CD14-positive monocyte (primary cell): ENCODE measurements at regions not wholly inside any gene's neighbourhood (a gene's known extent, or its start where the extent isn't known, plus 50 kb on each side); places are given as distances from the start of the nearest gene placed in this dataset.

Source experiments
- DNase-seq, 3 donors: peaks; one replicate each; pipeline ENCODE4 v3.0.0-alpha.2; 2011 to 2022
- H2AFZ ChIP-seq: 2 replicates; pipeline ENCODE4 v1.6.0; 2012; ENCODE audit warnings: mild to moderate bottlenecking, low read depth, low read length, inconsistent platforms; ENCODE audit not compliant: insufficient read depth, poor library complexity, severe bottlenecking
- H3K27ac ChIP-seq, 2 donors: 1 replicate in 1 of 2; 2 replicates in 1 of 2; pipeline ENCODE4 v1.5.1; 2012 to 2013; ENCODE audit warnings: low read length in 2 of 2, control low read depth in 1 of 2, inconsistent platforms in 1 of 2, low read depth in 1 of 2, mild to moderate bottlenecking in 1 of 2
- H3K27me3 ChIP-seq, 2 donors: one replicate each; pipeline versions ENCODE4 v1.6.0 to v1.6.1; 2011 to 2013; ENCODE audit warnings: low read length in 2 of 2; ENCODE audit not compliant: control insufficient read depth in 2 of 2, insufficient read depth in 2 of 2
- H3K36me3 ChIP-seq, 2 donors: replicated peaks in 1 of 2; 1 replicate in 1 of 2; 2 replicates in 1 of 2; pipeline versions ENCODE4 v1.5.1 to v1.6.1; 2012 to 2013; ENCODE audit warnings: low read length in 2 of 2, control low read depth in 1 of 2, inconsistent platforms in 1 of 2, mild to moderate bottlenecking in 1 of 2; ENCODE audit not compliant: insufficient read depth in 2 of 2, control insufficient read depth in 1 of 2
- H3K4me1 ChIP-seq, 2 donors: 1 replicate in 1 of 2; 2 replicates in 1 of 2; pipeline versions ENCODE4 v1.5.1 to v1.6.1; 2012 to 2013; ENCODE audit warnings: low read length in 2 of 2, control low read depth in 1 of 2, inconsistent platforms in 1 of 2, mild to moderate bottlenecking in 1 of 2, moderate library complexity in 1 of 2; ENCODE audit not compliant: insufficient read depth in 2 of 2, control insufficient read depth in 1 of 2
- H3K4me2 ChIP-seq: replicated peaks from 2 replicates; pipeline ENCODE3; 2012; ENCODE audit warnings: low read length, moderate library complexity, mild to moderate bottlenecking; ENCODE audit not compliant: poor library complexity, severe bottlenecking; ENCODE audit errors: extremely low read depth
- H3K4me3 ChIP-seq, 3 experiments: fragments of 200-600 bp in 1 of 3; sonication (generic) in 1 of 3; replicated peaks in 1 of 3; 1 replicate in 2 of 3; 2 replicates in 1 of 3; pipeline ENCODE4 v1.5.1; 2011 to 2013; ENCODE audit warnings: low read length in 3 of 3, mild to moderate bottlenecking in 3 of 3, control low read depth in 2 of 3, low read depth in 2 of 3, inconsistent platforms in 1 of 3, moderate library complexity in 1 of 3
- H3K79me2 ChIP-seq: 2 replicates; pipeline ENCODE4 v1.6.0; 2012; ENCODE audit warnings: mild to moderate bottlenecking, control low read depth, inconsistent platforms, low read length, moderate library complexity; ENCODE audit not compliant: insufficient read depth
- H3K9ac ChIP-seq: 2 replicates; pipeline ENCODE4 v1.6.0; 2017; ENCODE audit warnings: low read length, mild to moderate bottlenecking; ENCODE audit not compliant: insufficient read depth, poor library complexity, severe bottlenecking
- H3K9me3 ChIP-seq, 2 donors: replicated peaks in 1 of 2; 1 replicate in 1 of 2; 2 replicates in 1 of 2; pipeline versions ENCODE4 v1.5.1 to v1.6.1; 2012 to 2013; ENCODE audit warnings: low read length in 2 of 2, control low read depth in 1 of 2; ENCODE audit not compliant: control insufficient read depth in 1 of 2, insufficient read depth in 1 of 2
- H4K20me1 ChIP-seq: 2 replicates; pipeline ENCODE4 v1.6.0; 2012; ENCODE audit warnings: mild to moderate bottlenecking, low read length, control low read depth, moderate library complexity; ENCODE audit not compliant: insufficient read depth
- H3K27ac Mint-ChIP-seq, 7 donors: one replicate each; pipeline ENCODE4 v1.8.0; 2020; ENCODE audit warnings: mild to moderate bottlenecking in 7 of 7, mixed read lengths in 7 of 7, moderate library complexity in 6 of 7, inconsistent platforms in 2 of 7
- H3K27me3 Mint-ChIP-seq, 3 donors: one replicate each; pipeline ENCODE4 v1.8.0; 2021 to 2022; ENCODE audit warnings: low read depth in 3 of 3, mild to moderate bottlenecking in 3 of 3, mixed read lengths in 3 of 3, moderate library complexity in 3 of 3, inconsistent platforms in 1 of 3
- H3K36me3 Mint-ChIP-seq, 2 donors: one replicate each; pipeline ENCODE4 v1.8.0; 2020; ENCODE audit warnings: mixed read lengths in 2 of 2, inconsistent platforms in 1 of 2, mild to moderate bottlenecking in 1 of 2
- H3K4me1 Mint-ChIP-seq: one replicate; pipeline ENCODE4 v1.8.0; 2020; ENCODE audit warnings: mild to moderate bottlenecking, mixed read lengths
- H3K4me3 Mint-ChIP-seq, 2 donors: one replicate each; pipeline ENCODE4 v1.8.0; 2020; ENCODE audit warnings: mild to moderate bottlenecking in 2 of 2, mixed read lengths in 2 of 2, moderate library complexity in 1 of 2
- H3K9me3 Mint-ChIP-seq, 7 donors: one replicate each; pipeline ENCODE4 v1.8.0; 2020 to 2022; ENCODE audit warnings: mixed read lengths in 7 of 7, mild to moderate bottlenecking in 6 of 7, moderate library complexity in 6 of 7, inconsistent platforms in 2 of 7
- whole genome bisulfite sequencing: methylation state at CpG from one replicate; pipeline ENCODE4 v1.1.5; 2013; ENCODE audit warnings: missing lambda C conversion rate; ENCODE audit not compliant: insufficient coverage; 5-methylcytosine and 5-hydroxymethylcytosine counted together
- intact Hi-C, 2 donors: fragments of 100-400 bp; cut with micrococcal nuclease; formaldehyde crosslinking; loops; one replicate each; pipeline versions ENCODE4 v1.15.0 to v1.15.1; 2023
- TF ChIP-seq, protein P1 (sequence below): fragments of 200-600 bp; IDR thresholded peaks from one replicate; pipeline ENCODE4 v1.8.0; 2022; ENCODE audit warnings: antibody characterized with exemption, mild to moderate bottlenecking

DNA sequence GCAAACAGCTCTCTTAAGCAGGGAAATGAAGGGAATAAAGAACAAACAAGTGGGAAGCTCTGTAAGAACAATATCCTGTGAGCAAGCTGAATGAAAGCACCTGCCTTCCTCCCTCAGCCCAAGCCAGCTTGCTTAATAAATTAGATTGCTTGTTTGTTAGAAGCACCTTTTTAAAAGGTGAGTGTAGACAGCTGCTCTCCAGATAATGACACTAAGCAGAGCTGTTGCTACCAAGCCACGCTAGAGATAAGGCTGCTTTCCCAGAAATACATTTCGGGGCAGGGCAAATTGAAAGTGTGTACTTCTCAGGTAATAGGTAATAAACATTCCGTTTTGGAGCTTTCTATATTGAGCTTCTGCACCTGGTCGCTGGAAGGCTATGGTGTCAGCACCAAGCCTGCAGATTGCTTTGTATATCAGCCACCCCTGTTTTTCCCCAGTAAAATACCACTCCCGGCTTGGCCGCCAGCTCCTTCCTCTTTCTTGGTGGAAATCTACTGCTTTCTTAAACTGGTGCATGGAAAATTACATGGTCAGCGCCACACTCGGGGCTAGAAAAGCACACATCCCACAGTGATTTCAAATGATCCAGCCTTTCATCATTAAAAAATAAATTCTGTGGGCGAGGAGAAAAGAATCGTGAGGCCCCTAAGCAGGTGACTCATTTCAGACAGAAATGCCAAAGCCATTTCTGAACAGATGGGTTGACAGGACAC lies 151.3 kb downstream of the ETS2 start:
- Histone ChIP-seq H3K9me3 (no peaks in the 10 kb centered on the region), H4K20me1 (no peaks in the 10 kb centered on the region), H2AFZ (peak overlapping the region; percentile 15), H3K27ac (no peak overlapping the region), H3K27me3 (no peaks in the 10 kb centered on the region), H3K4me3 (no peak overlapping the region), H3K79me2 (no peaks in the 10 kb centered on the region), H3K9ac (no peak overlapping the region), H3K4me1 (peaks cover 14 to 24% of the 10 kb centered on the region in 2 donors), H3K36me3 (no peaks in the 10 kb centered on the region), H3K4me2 (peak overlapping the region; percentile 1)
- 89% methylated on average over 7 of the region's 10 CpGs for WGBS
- TF ChIP-seq, protein P1, sequence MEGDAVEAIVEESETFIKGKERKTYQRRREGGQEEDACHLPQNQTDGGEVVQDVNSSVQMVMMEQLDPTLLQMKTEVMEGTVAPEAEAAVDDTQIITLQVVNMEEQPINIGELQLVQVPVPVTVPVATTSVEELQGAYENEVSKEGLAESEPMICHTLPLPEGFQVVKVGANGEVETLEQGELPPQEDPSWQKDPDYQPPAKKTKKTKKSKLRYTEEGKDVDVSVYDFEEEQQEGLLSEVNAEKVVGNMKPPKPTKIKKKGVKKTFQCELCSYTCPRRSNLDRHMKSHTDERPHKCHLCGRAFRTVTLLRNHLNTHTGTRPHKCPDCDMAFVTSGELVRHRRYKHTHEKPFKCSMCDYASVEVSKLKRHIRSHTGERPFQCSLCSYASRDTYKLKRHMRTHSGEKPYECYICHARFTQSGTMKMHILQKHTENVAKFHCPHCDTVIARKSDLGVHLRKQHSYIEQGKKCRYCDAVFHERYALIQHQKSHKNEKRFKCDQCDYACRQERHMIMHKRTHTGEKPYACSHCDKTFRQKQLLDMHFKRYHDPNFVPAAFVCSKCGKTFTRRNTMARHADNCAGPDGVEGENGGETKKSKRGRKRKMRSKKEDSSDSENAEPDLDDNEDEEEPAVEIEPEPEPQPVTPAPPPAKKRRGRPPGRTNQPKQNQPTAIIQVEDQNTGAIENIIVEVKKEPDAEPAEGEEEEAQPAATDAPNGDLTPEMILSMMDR, result no peak
- no peaks in the 10 kb centered on the region for H3K36me3 Mint-ChIP-seq
- peak in 2 of 3 donors; percentile 26 to 29 for DNase-seq
- no peak overlapping the region for H3K4me3 Mint-ChIP-seq
- H3K27ac Mint-ChIP-seq, result no peak overlapping the region
- H3K9me3 Mint-ChIP-seq, result peaks cover 0 to 3% (median 0%) of the 10 kb centered on the region in 7 donors
- H3K27me3 Mint-ChIP-seq, result peaks cover 0 to 3% (median 2%) of the 10 kb centered on the region in 3 donors
- intact Hi-C loops, result no loop called here
- H3K4me1 Mint-ChIP-seq, result peaks cover 25% of the 10 kb centered on the region

DNA sequence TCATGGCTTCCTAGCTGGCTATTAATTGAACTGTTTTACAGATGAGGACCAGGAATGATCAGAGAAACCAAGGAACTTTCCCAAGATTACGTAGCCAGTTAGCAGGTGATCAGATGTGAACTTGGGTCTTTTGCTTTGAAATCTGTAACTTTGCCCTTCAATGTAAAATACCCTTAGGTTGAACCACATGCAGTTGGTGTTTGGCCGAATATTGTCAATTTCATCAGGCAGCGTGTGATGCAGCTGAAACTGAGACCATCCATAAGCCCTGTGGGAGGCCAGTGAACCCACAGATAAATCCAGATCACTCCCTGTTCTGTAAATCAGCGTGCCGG lies 150.8 kb downstream of the ETS2 start:
- no peaks in the 10 kb centered on the region for H3K9me3 Mint-ChIP-seq
- intact Hi-C loops, result no loop called here
- Histone ChIP-seq H3K4me3 (no peak overlapping the region), H3K9me3 (no peaks in the 10 kb centered on the region), H3K4me1 (peaks cover 14 to 24% of the 10 kb centered on the region in 2 donors), H3K27ac (no peak overlapping the region), H3K27me3 (no peaks in the 10 kb centered on the region), H3K9ac (no peak overlapping the region), H3K36me3 (no peaks in the 10 kb centered on the region), H2AFZ (no peak overlapping the region), H4K20me1 (no peaks in the 10 kb centered on the region), H3K4me2 (no peak overlapping the region), H3K79me2 (no peaks in the 10 kb centered on the region)
- H3K4me1 Mint-ChIP-seq, result peaks cover 25% of the 10 kb centered on the region
- H3K27ac Mint-ChIP-seq, result no peak overlapping the region
- TF ChIP-seq, protein P1, result no peak
- no peak overlapping the region for H3K4me3 Mint-ChIP-seq
- H3K36me3 Mint-ChIP-seq, result no peaks in the 10 kb centered on the region
- DNase-seq, result no peak
- WGBS, result no CpG with 5 or more reads among the region's 5 CpGs
- peaks cover 0 to 3% (median 2%) of the 10 kb centered on the region in 3 donors for H3K27me3 Mint-ChIP-seq
